ENCODE measurements at regions not wholly inside any gene's neighbourhood (a gene's known extent, or its start where the extent isn't known, plus 50 kb on each side); places are given as distances from the start of the nearest gene placed in this dataset.

DNA sequence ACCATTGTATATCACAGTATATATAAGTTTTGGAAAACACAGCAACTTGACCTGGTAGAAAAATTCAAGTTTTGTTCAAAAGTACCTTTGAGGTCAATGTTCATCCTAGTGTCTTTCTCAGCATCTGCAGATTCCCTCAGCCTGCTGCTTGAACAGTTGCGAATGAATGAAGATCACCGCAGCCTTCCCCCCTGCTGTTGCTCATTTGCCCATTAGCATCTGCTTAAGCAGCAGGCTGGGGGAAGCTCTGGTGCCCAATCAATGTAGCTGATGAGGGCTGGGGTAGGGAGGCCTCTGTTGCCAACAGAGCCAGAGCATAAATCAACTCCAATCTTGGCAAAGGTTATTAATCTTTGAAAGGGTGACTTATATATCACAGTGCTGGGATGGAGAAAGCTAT lies 586.5 kb upstream of the PTPRD start:
- H3K4me3 ChIP-seq (ENCODE audit: low read depth, low read length) = no peak overlapping the region
- no peak for DNase-seq (ENCODE audit: low read depth)
- TF ChIP-seq, protein P1, sequence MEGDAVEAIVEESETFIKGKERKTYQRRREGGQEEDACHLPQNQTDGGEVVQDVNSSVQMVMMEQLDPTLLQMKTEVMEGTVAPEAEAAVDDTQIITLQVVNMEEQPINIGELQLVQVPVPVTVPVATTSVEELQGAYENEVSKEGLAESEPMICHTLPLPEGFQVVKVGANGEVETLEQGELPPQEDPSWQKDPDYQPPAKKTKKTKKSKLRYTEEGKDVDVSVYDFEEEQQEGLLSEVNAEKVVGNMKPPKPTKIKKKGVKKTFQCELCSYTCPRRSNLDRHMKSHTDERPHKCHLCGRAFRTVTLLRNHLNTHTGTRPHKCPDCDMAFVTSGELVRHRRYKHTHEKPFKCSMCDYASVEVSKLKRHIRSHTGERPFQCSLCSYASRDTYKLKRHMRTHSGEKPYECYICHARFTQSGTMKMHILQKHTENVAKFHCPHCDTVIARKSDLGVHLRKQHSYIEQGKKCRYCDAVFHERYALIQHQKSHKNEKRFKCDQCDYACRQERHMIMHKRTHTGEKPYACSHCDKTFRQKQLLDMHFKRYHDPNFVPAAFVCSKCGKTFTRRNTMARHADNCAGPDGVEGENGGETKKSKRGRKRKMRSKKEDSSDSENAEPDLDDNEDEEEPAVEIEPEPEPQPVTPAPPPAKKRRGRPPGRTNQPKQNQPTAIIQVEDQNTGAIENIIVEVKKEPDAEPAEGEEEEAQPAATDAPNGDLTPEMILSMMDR (IDR thresholded peaks at IDR 0.05; ENCODE audit: low read depth, low read length, missing control alignments) = no peak

DNA sequence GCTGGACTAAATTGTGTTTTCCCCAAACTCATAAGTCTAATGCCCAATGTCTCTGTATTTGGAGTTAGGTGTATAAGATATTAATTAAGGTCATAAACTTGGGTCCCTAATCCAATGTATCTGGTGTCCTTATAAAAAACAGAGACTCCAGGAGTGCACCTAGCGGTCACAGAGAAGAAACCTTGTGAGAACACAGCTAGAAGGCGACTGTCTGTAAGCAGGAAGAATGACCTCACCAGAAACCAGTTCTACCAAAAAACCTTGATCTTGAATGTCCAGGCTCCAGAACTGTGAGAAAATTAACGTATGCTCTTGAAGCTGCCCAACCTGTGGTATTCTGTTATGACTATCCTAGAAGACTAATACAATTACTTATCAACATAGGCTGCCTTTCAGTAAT lies 591.7 kb upstream of the PTPRD start:
- no peak overlapping the region for H3K4me3 ChIP-seq (ENCODE audit: low read depth, low read length)
- DNase-seq (ENCODE audit: low read depth) = no peak
- TF ChIP-seq, protein P1 (IDR thresholded peaks at IDR 0.05; ENCODE audit: low read depth, low read length, missing control alignments) = no peak

DNA sequence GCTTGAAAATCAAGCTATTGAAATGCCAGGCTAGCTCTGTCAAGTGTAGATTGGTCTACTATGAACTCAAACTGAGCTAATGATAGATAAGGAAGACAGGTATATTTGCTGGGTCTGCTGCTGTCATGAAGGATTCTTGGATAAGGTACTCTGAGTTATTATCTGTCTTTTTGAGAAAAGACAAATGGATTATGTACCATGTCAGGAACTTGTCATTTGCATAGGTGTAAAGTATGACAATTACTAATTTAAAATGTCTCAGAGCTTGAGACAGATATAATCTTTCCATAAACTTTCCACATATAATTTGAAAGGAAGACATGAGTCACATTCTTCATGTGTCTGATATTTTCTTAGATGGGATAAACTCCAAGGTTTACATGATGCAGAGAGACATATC lies 594.1 kb upstream of the PTPRD start:
- no peak overlapping the region for H3K4me3 ChIP-seq (ENCODE audit: low read depth, low read length)
- TF ChIP-seq, protein P1 (IDR thresholded peaks at IDR 0.05; ENCODE audit: low read depth, low read length, missing control alignments) = no peak
- no peak for DNase-seq (ENCODE audit: low read depth)

DNA sequence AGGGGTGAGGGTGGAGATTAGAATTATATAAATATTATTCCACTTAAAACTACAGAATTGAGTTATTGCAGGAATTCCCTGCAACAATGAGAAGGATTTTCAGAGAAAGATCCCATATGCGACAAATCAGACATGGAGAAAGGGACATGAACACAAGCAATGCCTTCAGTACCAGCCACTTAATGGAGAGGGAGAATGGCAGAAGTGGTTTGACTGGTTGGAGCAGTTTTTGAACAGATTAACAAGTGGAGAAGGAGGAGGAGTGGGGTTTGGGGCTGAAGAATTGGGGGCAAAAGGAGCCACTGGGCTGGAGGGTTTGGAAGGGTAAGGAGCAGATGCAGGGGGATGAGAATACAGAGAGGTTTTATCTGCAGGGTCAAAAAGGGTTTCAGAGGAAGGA lies 620.9 kb upstream of the PTPRD start:
- H3K4me3 ChIP-seq (ENCODE audit: low read depth, low read length) = no peak overlapping the region
- TF ChIP-seq, protein P1 (IDR thresholded peaks at IDR 0.05; ENCODE audit: low read depth, low read length, missing control alignments) = no peak
- no peak for DNase-seq (ENCODE audit: low read depth)

DNA sequence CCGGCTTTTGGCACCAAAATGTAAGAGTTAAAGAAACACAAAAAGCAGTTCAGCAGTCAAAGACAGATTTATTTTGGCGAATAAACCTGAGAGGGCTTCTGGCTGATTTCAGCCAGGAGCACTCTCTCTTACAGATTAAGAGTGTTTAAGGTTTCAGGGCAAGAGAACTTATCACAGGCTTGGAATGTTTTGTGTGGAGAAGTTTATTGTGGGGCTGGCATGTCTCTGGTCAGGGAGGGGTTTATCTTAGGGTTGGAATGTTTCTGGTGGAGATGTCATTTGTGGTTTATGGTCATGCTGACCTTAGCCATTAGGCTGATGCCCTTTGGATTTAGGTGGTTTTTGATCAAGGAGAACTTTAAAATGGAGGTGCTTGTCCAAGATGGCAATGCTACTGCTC lies 622.3 kb upstream of the PTPRD start:
- DNase-seq (ENCODE audit: low read depth) = no peak
- TF ChIP-seq, protein P1 (IDR thresholded peaks at IDR 0.05; ENCODE audit: low read depth, low read length, missing control alignments) = no peak
- no peak overlapping the region for H3K4me3 ChIP-seq (ENCODE audit: low read depth, low read length)

DNA sequence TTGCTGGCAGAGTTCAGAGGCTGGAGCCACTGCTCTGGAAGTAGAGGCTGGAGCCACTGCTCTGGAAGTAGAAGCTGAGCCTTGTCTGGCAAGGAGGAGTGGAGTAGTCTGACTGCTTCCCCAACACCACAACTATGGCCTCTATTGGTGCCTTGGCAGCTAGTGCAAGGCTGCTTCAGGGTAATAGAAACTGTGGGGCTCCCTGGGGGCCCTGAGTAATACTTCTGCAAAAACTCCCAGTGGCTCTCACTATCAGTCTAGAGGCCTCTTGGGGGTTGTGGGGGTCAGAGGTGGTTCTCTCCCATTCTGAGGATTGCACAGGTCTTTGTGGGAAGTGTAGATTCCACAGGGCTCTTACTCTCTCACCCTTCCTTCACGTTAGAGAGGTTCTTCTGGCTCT lies 629.0 kb upstream of the PTPRD start:
- no peak for DNase-seq (ENCODE audit: low read depth)
- no peak overlapping the region for H3K4me3 ChIP-seq (ENCODE audit: low read depth, low read length)
- TF ChIP-seq, protein P1 (IDR thresholded peaks at IDR 0.05; ENCODE audit: low read depth, low read length, missing control alignments) = no peak

DNA sequence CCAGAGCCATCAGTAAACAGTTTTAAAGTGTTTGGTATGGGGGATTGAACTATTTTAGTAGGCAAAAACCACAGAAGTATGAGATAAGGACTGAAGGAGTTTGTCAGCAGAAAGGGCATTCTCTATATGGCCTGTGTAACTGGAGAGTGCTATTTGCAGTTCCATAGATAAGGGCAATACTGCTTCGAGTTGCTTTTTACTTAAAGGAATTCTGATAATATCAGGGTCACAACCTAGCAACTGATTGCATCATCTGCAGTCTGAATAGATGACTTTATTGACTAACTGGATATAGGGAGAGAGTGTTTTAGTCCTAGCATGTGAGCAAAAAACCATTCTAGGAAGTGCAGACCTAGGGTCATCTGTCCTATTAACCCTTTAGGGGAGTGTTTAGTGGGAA lies 645.2 kb upstream of the PTPRD start:
- TF ChIP-seq, protein P1 (IDR thresholded peaks at IDR 0.05; ENCODE audit: low read depth, low read length, missing control alignments) = no peak
- H3K4me3 ChIP-seq (ENCODE audit: low read depth, low read length) = no peak overlapping the region
- DNase-seq (ENCODE audit: low read depth) = no peak
